ENCODE measurements at regions not wholly inside any gene's neighbourhood (a gene's known extent, or its start where the extent isn't known, plus 50 kb on each side); places are given as distances from the start of the nearest gene placed in this dataset.

- Histone ChIP-seq H3K36me3 (ENCODE audit: control insufficient read depth in 1 of 2, insufficient read depth in 2 of 2, low read length in 2 of 2) (no peaks in the 10 kb centered on the region), H3K4me1 (ENCODE audit: control insufficient read depth in 1 of 2, insufficient read depth in 2 of 2, low read length in 2 of 2) (no peaks in the 10 kb centered on the region), H3K27ac (ENCODE audit: low read depth, low read length) (no peak overlapping the region), H3K9me2 (ENCODE audit: insufficient read depth) (no peaks in the 10 kb centered on the region), H4K20me1 (ENCODE audit: insufficient read depth) (no peaks in the 10 kb centered on the region), H3K27me3 (ENCODE audit: insufficient read depth, low read length) (0 out of 2 replicates have a peak, but pooled peaks cover 4% of the 10 kb centered on the region), H3K9me3 (ENCODE audit: control insufficient read depth in 1 of 2, insufficient read depth in 1 of 2, low read depth in 1 of 2, low read length in 2 of 2) (no peaks in the 10 kb centered on the region), H3K9ac (ENCODE audit: low read length) (no peak overlapping the region), H2AFZ (ENCODE audit: low read depth, low read length, poor library complexity, severe bottlenecking) (no peak overlapping the region), H3K4me3 (replicated peaks in 1 of 2; ENCODE audit: low read depth in 1 of 2, low read length in 2 of 2) (no peak overlapping the region), H3K4me2 (ENCODE audit: low read length) (no peak overlapping the region), H3K79me2 (ENCODE audit: insufficient read depth, low read length) (no peaks in the 10 kb centered on the region)
- ATAC-seq (no peak), DNase-seq (ENCODE audit: low read depth, low spot score) (no peak)
- no peak for TF ChIP-seq POLR2AphosphoS5 (IDR thresholded peaks at IDR 0.05; ENCODE audit: low read depth, low read length)
- intact Hi-C loops (cut with micrococcal nuclease), result no loop called here
- CTCF ChIA-PET, result no interaction called here
- RAD21 ChIA-PET (ENCODE audit: low non-redundant PET in 1 of 2, low total read pairs in 2 of 2, uncharacterized antibody in 2 of 2, unreplicated experiment in 2 of 2), result no interaction called here
- POLR2A ChIA-PET, result no interaction called here
- no TSS peak for BruUV-seq (replicated peaks)
Measured at GRCh38 chr4:181823183-181823582, 420.0 kb upstream of the TENM3 start.

GRCh38 chr4:181823645-181824044, 419.6 kb upstream of the TENM3 start:
- intact Hi-C loops (cut with micrococcal nuclease), result no loop called here
- H3K27me3 ChIP-seq (ENCODE audit: insufficient read depth, low read length), result 0 out of 2 replicates have a peak, but pooled peaks cover 4% of the 10 kb centered on the region
- H3K4me1 ChIP-seq (ENCODE audit: control insufficient read depth in 1 of 2, insufficient read depth in 2 of 2, low read length in 2 of 2), result no peaks in the 10 kb centered on the region
- CTCF ChIA-PET, result no interaction called here
- H2AFZ ChIP-seq (ENCODE audit: low read depth, low read length, poor library complexity, severe bottlenecking), result no peak overlapping the region
- RAD21 ChIA-PET (ENCODE audit: low non-redundant PET in 1 of 2, low total read pairs in 2 of 2, uncharacterized antibody in 2 of 2, unreplicated experiment in 2 of 2), result no interaction called here
- no peak overlapping the region for H3K9ac ChIP-seq (ENCODE audit: low read length)
- no peaks in the 10 kb centered on the region for H4K20me1 ChIP-seq (ENCODE audit: insufficient read depth)
- POLR2A ChIA-PET, result no interaction called here
- no peaks in the 10 kb centered on the region for H3K36me3 ChIP-seq (ENCODE audit: control insufficient read depth in 1 of 2, insufficient read depth in 2 of 2, low read length in 2 of 2)
- no peak overlapping the region for H3K4me3 ChIP-seq (replicated peaks in 1 of 2; ENCODE audit: low read depth in 1 of 2, low read length in 2 of 2)
- no peak overlapping the region for H3K4me2 ChIP-seq (ENCODE audit: low read length)
- H3K27ac ChIP-seq (ENCODE audit: low read depth, low read length), result no peak overlapping the region
- BruUV-seq (replicated peaks), result no TSS peak
- no peaks in the 10 kb centered on the region for H3K9me2 ChIP-seq (ENCODE audit: insufficient read depth)
- no peaks in the 10 kb centered on the region for H3K79me2 ChIP-seq (ENCODE audit: insufficient read depth, low read length)
- ATAC-seq, result no peak
- no peaks in the 10 kb centered on the region for H3K9me3 ChIP-seq (ENCODE audit: control insufficient read depth in 1 of 2, insufficient read depth in 1 of 2, low read depth in 1 of 2, low read length in 2 of 2)
- no peak for DNase-seq (ENCODE audit: low read depth, low spot score)
- TF ChIP-seq REST (IDR thresholded peaks at IDR 0.05; ENCODE audit: low read depth) (no peak), MAX (IDR thresholded peaks at IDR 0.05) (no peak), ATF3 (IDR thresholded peaks at IDR 0.05) (no peak), EZH2 (IDR thresholded peaks at IDR 0.05) (no peak), ZFX (IDR thresholded peaks at IDR 0.05) (no peak), EZH2phosphoT487 (IDR thresholded peaks at IDR 0.05; ENCODE audit: borderline replicate concordance) (no peak), CBX3 (IDR thresholded peaks at IDR 0.05; ENCODE audit: low read depth) (no peak), POLR2A (IDR thresholded peaks at IDR 0.05; ENCODE audit: borderline replicate concordance, extremely low read depth, insufficient read depth, insufficient read length) (no peak), CEBPB (IDR thresholded peaks at IDR 0.05; ENCODE audit: low read depth) (no peak), SRF (IDR thresholded peaks at IDR 0.05; ENCODE audit: low read depth) (no peak), ELF1 (IDR thresholded peaks at IDR 0.05; ENCODE audit: borderline replicate concordance, low read depth) (no peak), YY1 (IDR thresholded peaks at IDR 0.05; ENCODE audit: extremely low read depth, insufficient replicate concordance, low read depth, low read length) (no peak), SP1 (IDR thresholded peaks at IDR 0.05; ENCODE audit: low read depth) (no peak), FOSL1 (IDR thresholded peaks at IDR 0.05; ENCODE audit: low read depth) (no peak), EGR1 (IDR thresholded peaks at IDR 0.05; ENCODE audit: low read depth) (no peak), ZNF274 (IDR thresholded peaks at IDR 0.05; ENCODE audit: low read depth, low read length) (no peak), ZBTB33 (IDR thresholded peaks at IDR 0.05; ENCODE audit: extremely low read depth, insufficient replicate concordance, low read length) (no peak), JUND (IDR thresholded peaks at IDR 0.05) (no peak)

All from HCT116 (cell line).